Upper lobe of left lung (tissue), 4 donors: ENCODE measurements at regions not wholly inside any gene's neighbourhood (a gene's known extent, or its start where the extent isn't known, plus 50 kb on each side); places are given as distances from the start of the nearest gene placed in this dataset.

Source experiments
- EP300 ChIP-seq, 4 donors: sonication (generic); formaldehyde crosslinking; IDR thresholded peaks; one replicate each; pipeline ENCODE4 v1.5.1; 2017; ENCODE audit warnings: antibody characterized with exemption in 4 of 4, control low read depth in 2 of 4
- POLR2A ChIP-seq, 4 donors: fragments of 450-650 bp; IDR thresholded peaks; one replicate each; pipeline ENCODE4 v1.5.1; 2016 to 2017; ENCODE audit warnings: antibody characterized with exemption in 4 of 4, mild to moderate bottlenecking in 2 of 4
- TF ChIP-seq, protein P1 (sequence below), 6 experiments: fragments of 450-650 bp in 4 of 6; fragments of 200-600 bp in 2 of 6; sonication (generic) in 2 of 6; IDR thresholded peaks; one replicate each; pipeline ENCODE4 v1.5.1; 2016 to 2019; ENCODE audit warnings: antibody characterized with exemption in 6 of 6

DNA sequence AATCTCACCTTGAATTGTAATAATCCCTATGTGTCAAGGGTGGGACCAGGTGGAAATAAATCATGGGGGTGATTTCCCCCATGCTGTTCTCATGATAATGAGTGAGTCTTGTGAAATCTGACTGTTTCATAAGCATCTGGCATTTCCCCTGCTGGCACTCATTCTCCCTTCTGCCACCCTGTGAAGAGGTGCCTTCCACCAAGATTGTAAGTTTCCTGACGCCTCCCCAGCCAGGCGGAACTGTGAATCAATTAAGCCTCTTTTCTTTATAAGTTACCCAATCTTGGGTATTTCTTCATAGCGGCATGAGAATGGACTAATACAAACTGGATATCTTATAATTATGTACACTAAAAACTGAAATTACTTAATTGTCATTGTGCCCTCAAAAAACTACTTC is 189.2 kb upstream of the API5 start:
- TF ChIP-seq, protein P1, sequence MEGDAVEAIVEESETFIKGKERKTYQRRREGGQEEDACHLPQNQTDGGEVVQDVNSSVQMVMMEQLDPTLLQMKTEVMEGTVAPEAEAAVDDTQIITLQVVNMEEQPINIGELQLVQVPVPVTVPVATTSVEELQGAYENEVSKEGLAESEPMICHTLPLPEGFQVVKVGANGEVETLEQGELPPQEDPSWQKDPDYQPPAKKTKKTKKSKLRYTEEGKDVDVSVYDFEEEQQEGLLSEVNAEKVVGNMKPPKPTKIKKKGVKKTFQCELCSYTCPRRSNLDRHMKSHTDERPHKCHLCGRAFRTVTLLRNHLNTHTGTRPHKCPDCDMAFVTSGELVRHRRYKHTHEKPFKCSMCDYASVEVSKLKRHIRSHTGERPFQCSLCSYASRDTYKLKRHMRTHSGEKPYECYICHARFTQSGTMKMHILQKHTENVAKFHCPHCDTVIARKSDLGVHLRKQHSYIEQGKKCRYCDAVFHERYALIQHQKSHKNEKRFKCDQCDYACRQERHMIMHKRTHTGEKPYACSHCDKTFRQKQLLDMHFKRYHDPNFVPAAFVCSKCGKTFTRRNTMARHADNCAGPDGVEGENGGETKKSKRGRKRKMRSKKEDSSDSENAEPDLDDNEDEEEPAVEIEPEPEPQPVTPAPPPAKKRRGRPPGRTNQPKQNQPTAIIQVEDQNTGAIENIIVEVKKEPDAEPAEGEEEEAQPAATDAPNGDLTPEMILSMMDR (IDR thresholded peaks at IDR 0.05): no peak
- TF ChIP-seq EP300 (IDR thresholded peaks at IDR 0.05) (no peak), POLR2A (IDR thresholded peaks at IDR 0.05) (no peak)
